GM23338 (cell line): ENCODE measurements at regions not wholly inside any gene's neighbourhood (a gene's known extent, or its start where the extent isn't known, plus 50 kb on each side); places are given as distances from the start of the nearest gene placed in this dataset.

Source experiments
- ATAC-seq: fragments of 200-7000 bp; cut with Tn5 transposase; 3 replicates; pipeline ENCODE4 v1.9.1; 2020
- DNase-seq: peaks from one replicate; pipeline ENCODE4 v3.0.0-alpha.2; 2015; ENCODE audit warnings: low spot score
- H2AFZ ChIP-seq: fragments of 200-600 bp; sonication (generic); 2 replicates; pipeline ENCODE4 v1.8.0; 2016; ENCODE audit warnings: antibody characterized with exemption, mild to moderate bottlenecking, moderate library complexity
- H3F3A ChIP-seq: fragments of 200-600 bp; sonication (generic); replicated peaks from 2 replicates; pipeline ENCODE4 v1.8.0; 2017; ENCODE audit warnings: antibody characterized with exemption, mixed run types, low read depth
- H3K27ac ChIP-seq: fragments of 200-600 bp; sonication (generic); 2 replicates; pipeline ENCODE4 v1.6.1; 2016; ENCODE audit warnings: low read depth
- H3K27me3 ChIP-seq: fragments of 200-600 bp; sonication (generic); 2 replicates; pipeline ENCODE4 v1.8.0; 2016; ENCODE audit warnings: mild to moderate bottlenecking, mixed run types, moderate library complexity; ENCODE audit not compliant: insufficient read depth
- H3K36me3 ChIP-seq: fragments of 200-600 bp; sonication (generic); 2 replicates; pipeline ENCODE4 v1.8.0; 2016; ENCODE audit warnings: mild to moderate bottlenecking; ENCODE audit not compliant: insufficient read depth
- H3K4me1 ChIP-seq: fragments of 200-600 bp; sonication (generic); 2 replicates; pipeline ENCODE4 v1.8.0; 2016; ENCODE audit warnings: mild to moderate bottlenecking, moderate library complexity; ENCODE audit not compliant: insufficient read depth
- H3K4me2 ChIP-seq: fragments of 200-600 bp; sonication (generic); 2 replicates; pipeline ENCODE4 v1.7.1; 2017; ENCODE audit warnings: mixed run types
- H3K4me3 ChIP-seq: fragments of 200-600 bp; sonication (generic); 2 replicates; pipeline ENCODE4 v1.6.1; 2016; ENCODE audit warnings: mixed run types
- H3K79me2 ChIP-seq: fragments of 200-600 bp; sonication (generic); replicated peaks from 2 replicates; pipeline ENCODE4 v1.8.0; 2017; ENCODE audit warnings: mild to moderate bottlenecking; ENCODE audit not compliant: insufficient read depth
- H3K9me2 ChIP-seq: fragments of 200-600 bp; sonication (generic); 2 replicates; pipeline ENCODE4 v1.8.0; 2017; ENCODE audit not compliant: insufficient read depth
- H4K20me1 ChIP-seq: fragments of 200-600 bp; sonication (generic); replicated peaks from 2 replicates; pipeline ENCODE4 v1.8.0; 2017; ENCODE audit warnings: mild to moderate bottlenecking; ENCODE audit not compliant: insufficient read depth
- H3K27ac Mint-ChIP-seq: 2 replicates; pipeline ENCODE4 v1.8.0; 2020; ENCODE audit warnings: inconsistent platforms, mild to moderate bottlenecking, moderate library complexity, mixed read lengths
- H3K27me3 Mint-ChIP-seq: 3 replicates; pipeline ENCODE4 v1.8.0; 2022; ENCODE audit warnings: low read depth, mild to moderate bottlenecking, moderate library complexity, mixed read lengths, inconsistent platforms; ENCODE audit not compliant: insufficient read depth, poor library complexity
- H3K36me3 Mint-ChIP-seq: 3 replicates; pipeline ENCODE4 v1.8.0; 2021; ENCODE audit warnings: low read depth, mild to moderate bottlenecking, inconsistent platforms, moderate library complexity, mixed read lengths
- H3K4me1 Mint-ChIP-seq: 3 replicates; pipeline ENCODE4 v1.8.0; 2020; ENCODE audit warnings: mild to moderate bottlenecking, inconsistent platforms, mixed read lengths
- H3K4me3 Mint-ChIP-seq: 3 replicates; pipeline ENCODE4 v1.8.0; 2021; ENCODE audit warnings: moderate library complexity, mild to moderate bottlenecking, inconsistent platforms, mixed read lengths
- H3K9me3 Mint-ChIP-seq: 3 replicates; pipeline ENCODE4 v1.8.0; 2020; ENCODE audit warnings: moderate library complexity, mild to moderate bottlenecking, inconsistent platforms, mixed read lengths
- CREB1 ChIP-seq: fragments of 250-450 bp; sonication (Bioruptor Pico); IDR thresholded peaks from 2 replicates; pipeline ENCODE4 v1.5.0; 2020; ENCODE audit warnings: low read depth, mild to moderate bottlenecking, moderate library complexity
- EZH2 ChIP-seq: fragments of 200-600 bp; sonication (generic); IDR thresholded peaks from one replicate; pipeline ENCODE4 v1.8.0; 2017; ENCODE audit warnings: antibody characterized with exemption, mild to moderate bottlenecking, low read depth; ENCODE audit not compliant: unreplicated experiment
- EZH2phosphoT487 ChIP-seq: fragments of 200-600 bp; sonication (generic); IDR thresholded peaks from one replicate; pipeline ENCODE4 v1.8.1; 2018; ENCODE audit warnings: antibody characterized with exemption; ENCODE audit not compliant: unreplicated experiment
- NANOG ChIP-seq: IDR thresholded peaks from 2 replicates; pipeline ENCODE4 v1.6.1; 2016; ENCODE audit warnings: antibody characterized with exemption, borderline replicate concordance
- ZNF114 ChIP-seq: fragments of 250-450 bp; sonication (Bioruptor Pico); IDR thresholded peaks from 2 replicates; pipeline ENCODE4 v1.5.0; 2020; ENCODE audit warnings: mild to moderate bottlenecking, moderate library complexity
- ZNF331 ChIP-seq: fragments of 250-450 bp; sonication (Bioruptor Pico); IDR thresholded peaks from 2 replicates; pipeline ENCODE4 v1.5.0; 2020; ENCODE audit warnings: low read depth, mild to moderate bottlenecking, moderate library complexity
- ZNF462 ChIP-seq: fragments of 250-450 bp; sonication (Bioruptor Pico); IDR thresholded peaks from 2 replicates; pipeline ENCODE4 v1.5.0; 2020; ENCODE audit warnings: mild to moderate bottlenecking, moderate library complexity

GRCh38 chr1:69315823-69316222, 251.9 kb upstream of the LRRC7 start:
- Mint-ChIP-seq H3K9me3 (no peaks in the 10 kb centered on the region), H3K27ac (peak overlapping the region; percentile 52), H3K4me3 (no peak overlapping the region), H3K36me3 (no peaks in the 10 kb centered on the region), H3K27me3 (no peaks in the 10 kb centered on the region), H3K4me1 (peaks cover 19% of the 10 kb centered on the region; the same call in 2 of the 3 replicates)
- Histone ChIP-seq H3K4me1 (0 out of 2 replicates have a peak, but pooled peaks cover 8% of the 10 kb centered on the region), H3K4me3 (no peak overlapping the region), H3K27me3 (no peaks in the 10 kb centered on the region), H3K36me3 (no peaks in the 10 kb centered on the region), H3K27ac (no peak overlapping the region), H3K9me2 (no peaks in the 10 kb centered on the region), H3K4me2 (no peak overlapping the region), H2AFZ (0 out of 2 replicates have a peak overlapping the region, but pooled peaks have one; percentile 18), H4K20me1 (no peaks in the 10 kb centered on the region), H3K79me2 (no peaks in the 10 kb centered on the region), H3F3A (no peaks in the 10 kb centered on the region)
- ATAC-seq (peak; percentile 30), DNase-seq (no peak)
- TF ChIP-seq ZNF331 (no peak), ZNF114 (CRISPR knock-in tag) (no peak), ZNF462 (CRISPR knock-in tag) (no peak)

- Mint-ChIP-seq H3K27ac (no peak overlapping the region), H3K36me3 (no peaks in the 10 kb centered on the region), H3K4me3 (no peak overlapping the region), H3K4me1 (peaks cover 19% of the 10 kb centered on the region), H3K27me3 (no peaks in the 10 kb centered on the region), H3K9me3 (no peaks in the 10 kb centered on the region)
- Histone ChIP-seq H3K27me3 (no peaks in the 10 kb centered on the region), H3K36me3 (no peaks in the 10 kb centered on the region), H4K20me1 (no peaks in the 10 kb centered on the region), H3K4me3 (no peak overlapping the region), H3F3A (no peaks in the 10 kb centered on the region), H3K79me2 (no peaks in the 10 kb centered on the region), H2AFZ (peak overlapping the region; percentile 57), H3K27ac (no peak overlapping the region), H3K4me2 (no peak overlapping the region), H3K4me1 (0 out of 2 replicates have a peak, but pooled peaks cover 8% of the 10 kb centered on the region), H3K9me2 (no peaks in the 10 kb centered on the region)
- DNase-seq, result no peak
- no peak for ATAC-seq
- TF ChIP-seq ZNF462 (CRISPR knock-in tag) (no peak), EZH2phosphoT487 (no peak), NANOG (no peak), EZH2 (no peak), CREB1 (no peak)
These were observed 248.4 kb upstream of the LRRC7 start for GRCh38 chr1:69319287-69319686.
